H9 (cell line): ENCODE measurements at regions not wholly inside any gene's neighbourhood (a gene's known extent, or its start where the extent isn't known, plus 50 kb on each side); places are given as distances from the start of the nearest gene placed in this dataset.

Experiments
- DNase-seq: peaks from one replicate; pipeline ENCODE4 v3.0.0-alpha.2; 2017
- H2AFZ ChIP-seq: one replicate; pipeline ENCODE4 v1.6.1; 2013; ENCODE audit warnings: mild to moderate bottlenecking, low read length, control low read depth, moderate library complexity
- H2AK5ac ChIP-seq: 2 replicates; pipeline ENCODE4 v1.6.1; 2013; ENCODE audit warnings: low read length, control low read depth, mixed read lengths; ENCODE audit not compliant: insufficient read length
- H2BK120ac ChIP-seq: one replicate; pipeline ENCODE4 v1.6.1; 2013; ENCODE audit warnings: low read depth, mild to moderate bottlenecking, low read length, control low read depth, inconsistent platforms; ENCODE audit not compliant: poor library complexity, severe bottlenecking
- H2BK12ac ChIP-seq: 2 replicates; pipeline ENCODE4 v1.6.1; 2013; ENCODE audit warnings: low read length, control low read depth, mixed read lengths, low read depth; ENCODE audit not compliant: insufficient read length
- H2BK15ac ChIP-seq: 2 replicates; pipeline ENCODE4 v1.6.1; 2013; ENCODE audit warnings: low read depth, low read length, control low read depth
- H2BK20ac ChIP-seq: one replicate; pipeline ENCODE4 v1.6.1; 2013; ENCODE audit warnings: low read depth, mild to moderate bottlenecking, low read length, control low read depth, inconsistent platforms; ENCODE audit not compliant: poor library complexity, severe bottlenecking
- H2BK5ac ChIP-seq: 2 replicates; pipeline ENCODE4 v1.6.1; 2013; ENCODE audit warnings: low read length, control low read depth, mixed read lengths; ENCODE audit not compliant: insufficient read length
- H3K14ac ChIP-seq: 2 replicates; pipeline ENCODE4 v1.6.1; 2013; ENCODE audit warnings: low read length, control low read depth; ENCODE audit not compliant: insufficient read depth
- H3K18ac ChIP-seq: 2 replicates; pipeline ENCODE4 v1.6.1; 2013; ENCODE audit warnings: low read depth, mild to moderate bottlenecking, mixed read lengths, low read length, control low read depth; ENCODE audit not compliant: insufficient read length
- H3K23ac ChIP-seq: 2 replicates; pipeline ENCODE4 v1.6.1; 2013; ENCODE audit warnings: low read length, control low read depth, mixed read lengths, low read depth; ENCODE audit not compliant: insufficient read length
- H3K23me2 ChIP-seq: 2 replicates; pipeline ENCODE4 v1.6.1; 2013; ENCODE audit warnings: low read depth, mild to moderate bottlenecking, mixed read lengths, low read length, control low read depth; ENCODE audit not compliant: insufficient read length, poor library complexity, severe bottlenecking
- H3K27ac ChIP-seq: 2 replicates; pipeline ENCODE4 v1.5.1; 2013; ENCODE audit warnings: low read length, control low read depth, mixed read lengths, low read depth; ENCODE audit not compliant: insufficient read length
- H3K27me3 ChIP-seq: 2 replicates; pipeline ENCODE4 v1.6.1; 2013; ENCODE audit warnings: low read length, control low read depth, inconsistent platforms; ENCODE audit not compliant: insufficient read depth
- H3K4ac ChIP-seq: 2 replicates; pipeline ENCODE4 v1.6.1; 2013; ENCODE audit warnings: low read depth, mild to moderate bottlenecking, control low read depth, inconsistent platforms, low read length, moderate library complexity
- H3K4me1 ChIP-seq: 2 replicates; pipeline ENCODE4 v1.6.1; 2013; ENCODE audit warnings: low read length, control low read depth, inconsistent platforms; ENCODE audit not compliant: insufficient read depth
- H3K4me2 ChIP-seq: 2 replicates; pipeline ENCODE4 v1.6.1; 2013; ENCODE audit warnings: low read length, control low read depth, mixed read lengths; ENCODE audit not compliant: insufficient read length, insufficient read depth
- H3K56ac ChIP-seq: 2 replicates; pipeline ENCODE4 v1.6.1; 2013; ENCODE audit warnings: low read depth, mild to moderate bottlenecking, mixed read lengths, low read length, control low read depth; ENCODE audit not compliant: insufficient read length
- H3K79me1 ChIP-seq: 2 replicates; pipeline ENCODE4 v1.6.1; 2013; ENCODE audit warnings: low read depth, mild to moderate bottlenecking, moderate library complexity, low read length, control low read depth, inconsistent platforms; ENCODE audit not compliant: insufficient read depth, poor library complexity, severe bottlenecking
- H3K79me2 ChIP-seq: 2 replicates; pipeline ENCODE4 v1.6.1; 2013; ENCODE audit warnings: low read length, control low read depth, inconsistent platforms; ENCODE audit not compliant: insufficient read depth
- H3K9ac ChIP-seq: 2 replicates; pipeline ENCODE4 v1.6.1; 2013; ENCODE audit warnings: low read length, control low read depth, mixed read lengths; ENCODE audit not compliant: insufficient read length; ENCODE audit errors: extremely low read depth
- H3K9me3 ChIP-seq: one replicate; pipeline ENCODE4 v1.6.1; 2013; ENCODE audit warnings: low read depth, low read length, inconsistent platforms; ENCODE audit not compliant: control insufficient read depth
- H3T11ph ChIP-seq: one replicate; pipeline ENCODE4 v1.6.1; 2013; ENCODE audit warnings: mild to moderate bottlenecking, low read length, control low read depth, inconsistent platforms
- H4K20me1 ChIP-seq: one replicate; pipeline ENCODE4 v1.6.1; 2013; ENCODE audit not compliant: control insufficient read depth, insufficient read length, insufficient read depth
- H4K5ac ChIP-seq: 2 replicates; pipeline ENCODE4 v1.6.1; 2013; ENCODE audit warnings: low read depth, mild to moderate bottlenecking, mixed read lengths, low read length, control low read depth; ENCODE audit not compliant: insufficient read length
- H4K8ac ChIP-seq: replicated peaks from 2 replicates; pipeline ENCODE4 v1.6.1; 2013; ENCODE audit warnings: low read length, control low read depth, mixed read lengths, low read depth; ENCODE audit not compliant: insufficient read length
- H4K91ac ChIP-seq: 2 replicates; pipeline ENCODE4 v1.6.1; 2013; ENCODE audit warnings: low read depth, mild to moderate bottlenecking, moderate library complexity, mixed read lengths, low read length, control low read depth; ENCODE audit not compliant: insufficient read length
- H3K27ac Mint-ChIP-seq, 3 experiments: 2 replicates in 2 of 3; 3 replicates in 1 of 3; pipeline ENCODE4 v1.8.0; 2020 to 2021; ENCODE audit warnings: mixed read lengths in 3 of 3, mild to moderate bottlenecking in 1 of 3, moderate library complexity in 1 of 3
- H3K27me3 Mint-ChIP-seq: 2 replicates; pipeline ENCODE4 v1.8.0; 2021; ENCODE audit warnings: low read depth, mild to moderate bottlenecking, moderate library complexity, mixed read lengths
- H3K36me3 Mint-ChIP-seq, 3 experiments: 2 replicates in 2 of 3; 3 replicates in 1 of 3; pipeline ENCODE4 v1.8.0; 2020 to 2021; ENCODE audit warnings: low read depth in 3 of 3, mixed read lengths in 3 of 3; ENCODE audit not compliant: insufficient read depth in 1 of 3
- H3K4me1 Mint-ChIP-seq, 2 experiments: 2 replicates each; pipeline ENCODE4 v1.8.0; 2020; ENCODE audit warnings: mixed read lengths in 2 of 2
- H3K4me3 Mint-ChIP-seq, 2 experiments: 2 replicates in 1 of 2; 3 replicates in 1 of 2; pipeline ENCODE4 v1.8.0; 2020 to 2021; ENCODE audit warnings: mild to moderate bottlenecking in 2 of 2, mixed read lengths in 2 of 2, moderate library complexity in 1 of 2
- H3K9me3 Mint-ChIP-seq, 2 experiments: 2 replicates in 1 of 2; 3 replicates in 1 of 2; pipeline ENCODE4 v1.8.0; 2020; ENCODE audit warnings: mild to moderate bottlenecking in 2 of 2, mixed read lengths in 2 of 2, moderate library complexity in 1 of 2
- CTCF ChIP-seq: fragments of 200-600 bp; sonication (generic); conservative IDR thresholded peaks from 3 replicates; pipeline ENCODE4 v1.8.0; 2021; ENCODE audit warnings: antibody characterized with exemption, mild to moderate bottlenecking
- whole genome bisulfite sequencing: extraction: QIAGEN DNeasy Blood & Tissue Kit; methylation state at CpG from one replicate; pipeline ENCODE4 v1.1.7; 2013; ENCODE audit warnings: missing lambda C conversion rate, low lambda C conversion rate, mixed read lengths; ENCODE audit not compliant: insufficient read length; ENCODE audit errors: extremely low coverage; 5-methylcytosine and 5-hydroxymethylcytosine counted together

GRCh38 chr5:33161421-33161820, 279.3 kb upstream of the TARS1 start:
- Mint-ChIP-seq H3K27ac (no peak overlapping the region), H3K4me3 (no peak overlapping the region), H3K9me3 (peaks cover 0 to 12% of the 10 kb centered on the region in 2 experiments; a peak in 4 of 5 replicates), H3K36me3 (peaks cover 0 to 7% (median 0%) of the 10 kb centered on the region in 3 experiments; a peak in 3 of 7 replicates), H3K27me3 (no peaks in the 10 kb centered on the region), H3K4me1 (peaks cover 0 to 5% of the 10 kb centered on the region in 2 experiments; a peak in 1 of 4 replicates)
- Histone ChIP-seq H2BK20ac (no peak overlapping the region), H2BK12ac (no peak overlapping the region), H3K4me2 (no peak overlapping the region), H4K91ac (no peak overlapping the region), H3K18ac (no peak overlapping the region), H2BK120ac (no peak overlapping the region), H4K20me1 (no peaks in the 10 kb centered on the region), H3K9ac (no peak overlapping the region), H3T11ph (no peak overlapping the region), H3K27ac (no peak overlapping the region), H4K5ac (no peak overlapping the region), H3K79me2 (no peaks in the 10 kb centered on the region), H3K23me2 (no peaks in the 10 kb centered on the region), H3K9me3 (no peaks in the 10 kb centered on the region), H2AK5ac (no peak overlapping the region), H2BK15ac (no peak overlapping the region), H3K23ac (no peak overlapping the region), H4K8ac (no peak overlapping the region), H3K4me1 (no peaks in the 10 kb centered on the region), H2AFZ (no peak overlapping the region), H3K56ac (no peak overlapping the region), H3K79me1 (no peaks in the 10 kb centered on the region), H3K27me3 (no peaks in the 10 kb centered on the region), H2BK5ac (no peak overlapping the region), H3K4ac (no peak overlapping the region), H3K14ac (no peak overlapping the region)
- TF ChIP-seq CTCF = no peak
- WGBS = no CpG with 5 or more reads among the region's 3 CpGs
- no peak for DNase-seq
